ENCODE measurements at regions not wholly inside any gene's neighbourhood (a gene's known extent, or its start where the extent isn't known, plus 50 kb on each side); places are given as distances from the start of the nearest gene placed in this dataset.

GRCh38 chr13:63198071-63198470 is 1782.4 kb upstream of the PCDH20 start:
- 50 to 59% (median 52%) methylated on average over 2 of the region's 2 CpGs for WGBS, 3 donors
- intact Hi-C loops (cut with DNase I) = no loop called here
- DNase-seq (no peak), ATAC-seq (no peak)
- H3K36me3 ChIP-seq (ENCODE audit: insufficient read depth in 1 of 2, low read depth in 1 of 2) = no peaks in the 10 kb centered on the region
- H3K4me1 ChIP-seq = no peaks in the 10 kb centered on the region
- H3K27me3 ChIP-seq (ENCODE audit: insufficient read depth in 3 of 3, low read length in 2 of 3) = no peaks in the 10 kb centered on the region
- TF ChIP-seq CTCF (IDR thresholded peaks at IDR 0.05) = no peak
- no peak overlapping the region for H3K27ac ChIP-seq
- peaks cover 4% of the 10 kb centered on the region for H3K9me3 ChIP-seq
- H3K4me3 ChIP-seq = no peak overlapping the region

GRCh38 chr13:63195726-63196125 is 1780.1 kb upstream of the PCDH20 start:
- no peaks in the 10 kb centered on the region for H3K36me3 ChIP-seq (ENCODE audit: insufficient read depth in 1 of 2, low read depth in 1 of 2)
- no peak for ATAC-seq
- no peaks in the 10 kb centered on the region for H3K4me1 ChIP-seq
- WGBS, 3 donors = 82 to 94% (median 88%) methylated on average over 1 of the region's 1 CpG
- H3K27me3 ChIP-seq (ENCODE audit: insufficient read depth in 3 of 3, low read length in 2 of 3) = no peaks in the 10 kb centered on the region
- no peak for DNase-seq
- intact Hi-C loops (cut with DNase I) = no loop called here
- TF ChIP-seq CTCF (IDR thresholded peaks at IDR 0.05) = no peak
- no peak overlapping the region for H3K4me3 ChIP-seq
- H3K27ac ChIP-seq = no peak overlapping the region
- H3K9me3 ChIP-seq = peaks cover 4% of the 10 kb centered on the region

DNA sequence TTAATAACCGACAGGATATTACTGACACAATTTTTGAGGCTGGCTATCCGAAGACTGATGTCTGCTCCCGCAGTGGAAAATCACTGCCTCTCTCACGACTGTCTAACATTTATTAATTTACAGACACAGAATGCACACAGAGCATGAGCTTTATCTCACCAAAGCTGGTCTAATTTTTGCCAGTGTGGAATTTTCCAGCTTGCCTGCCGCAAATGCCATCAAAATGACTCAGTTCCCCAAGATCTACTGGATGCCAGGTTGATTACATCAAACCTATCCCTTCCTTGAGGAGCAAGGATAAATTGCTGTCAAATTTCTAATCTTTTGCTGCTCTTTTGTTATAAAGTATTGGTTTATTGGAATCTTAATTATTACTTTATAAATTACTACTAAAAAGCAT is 1775.1 kb upstream of the PCDH20 start:
- no peak for TF ChIP-seq CTCF (IDR thresholded peaks at IDR 0.05)
- no peak overlapping the region for H3K27ac ChIP-seq
- no peaks in the 10 kb centered on the region for H3K36me3 ChIP-seq (ENCODE audit: insufficient read depth in 1 of 2, low read depth in 1 of 2)
- no peaks in the 10 kb centered on the region for H3K4me1 ChIP-seq
- intact Hi-C loops (cut with DNase I) = no loop called here
- ATAC-seq = no peak
- H3K4me3 ChIP-seq = no peak overlapping the region
- H3K9me3 ChIP-seq = peaks cover 2% of the 10 kb centered on the region
- no peak for DNase-seq
- no peaks in the 10 kb centered on the region for H3K27me3 ChIP-seq (ENCODE audit: insufficient read depth in 3 of 3, low read length in 2 of 3)
- 86 to 89% (median 88%) methylated on average over 5 of the region's 5 CpGs for WGBS, 3 donors

GRCh38 chr13:63190219-63190618 is 1774.6 kb upstream of the PCDH20 start:
- 80 to 85% (median 84%) methylated on average over 2 of the region's 2 CpGs for WGBS, 3 donors
- intact Hi-C loops (cut with DNase I) = no loop called here

More at GRCh38 chr13:63190219-63190618, 1774.6 kb upstream of the PCDH20 start:
- H3K9me3 ChIP-seq = no peaks in the 10 kb centered on the region
- no peaks in the 10 kb centered on the region for H3K36me3 ChIP-seq (ENCODE audit: insufficient read depth in 1 of 2, low read depth in 1 of 2)
- DNase-seq = no peak
- H3K27ac ChIP-seq = no peak overlapping the region
- H3K27me3 ChIP-seq (ENCODE audit: insufficient read depth in 3 of 3, low read length in 2 of 3) = no peaks in the 10 kb centered on the region
- H3K4me3 ChIP-seq = no peak overlapping the region
- no peaks in the 10 kb centered on the region for H3K4me1 ChIP-seq
- no peak for ATAC-seq
- TF ChIP-seq CTCF (IDR thresholded peaks at IDR 0.05) = no peak

All from psoas muscle (tissue), 7 donors.